GM21737 (cell line): ENCODE measurements at regions not wholly inside any gene's neighbourhood (a gene's known extent, or its start where the extent isn't known, plus 50 kb on each side); places are given as distances from the start of the nearest gene placed in this dataset.
A peak's percentile ranks its signal among the peaks of the same experiment; 100 is the strongest.

ENCODE experiments used
- ATAC-seq: cut with Tn5 transposase; IDR thresholded peaks from one replicate; pipeline ENCODE4 v1.9.1; 2021; ENCODE audit warnings: mild to moderate bottlenecking, moderate library complexity; ENCODE audit not compliant: unreplicated experiment

DNA sequence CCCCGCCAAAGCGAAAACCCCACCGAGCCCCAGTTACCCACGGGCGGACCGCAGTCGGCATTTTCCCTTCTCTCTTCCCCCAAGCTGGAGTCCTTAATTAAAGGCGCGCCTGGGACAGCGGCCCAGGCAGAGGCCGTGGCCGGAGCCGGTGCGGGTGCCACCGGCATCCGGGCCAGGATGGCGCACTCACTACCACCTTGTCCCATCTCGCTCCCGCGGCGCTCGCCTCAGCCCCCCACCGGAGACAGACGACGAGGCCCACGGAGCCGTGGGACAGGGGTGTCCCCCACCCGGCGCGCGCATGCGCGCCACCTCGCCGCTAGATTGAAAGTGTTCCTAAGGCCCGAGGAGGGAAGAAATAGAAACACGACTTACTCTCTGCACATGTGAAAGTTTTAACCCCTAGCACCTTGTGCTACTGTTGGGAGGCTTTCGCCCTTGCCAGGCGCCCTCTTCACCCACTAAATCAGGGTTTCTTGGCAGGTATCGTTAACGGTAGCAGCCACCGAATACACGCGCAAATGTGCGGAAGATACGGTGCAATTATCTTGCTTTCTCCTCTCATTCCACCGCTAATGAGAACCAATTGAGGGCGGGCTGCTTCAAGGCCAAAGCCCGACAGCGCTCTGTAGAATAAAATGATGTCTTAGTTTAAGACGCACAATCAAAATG lies 64.3 kb upstream of the CCDC160 start:
- no peak for ATAC-seq

DNA sequence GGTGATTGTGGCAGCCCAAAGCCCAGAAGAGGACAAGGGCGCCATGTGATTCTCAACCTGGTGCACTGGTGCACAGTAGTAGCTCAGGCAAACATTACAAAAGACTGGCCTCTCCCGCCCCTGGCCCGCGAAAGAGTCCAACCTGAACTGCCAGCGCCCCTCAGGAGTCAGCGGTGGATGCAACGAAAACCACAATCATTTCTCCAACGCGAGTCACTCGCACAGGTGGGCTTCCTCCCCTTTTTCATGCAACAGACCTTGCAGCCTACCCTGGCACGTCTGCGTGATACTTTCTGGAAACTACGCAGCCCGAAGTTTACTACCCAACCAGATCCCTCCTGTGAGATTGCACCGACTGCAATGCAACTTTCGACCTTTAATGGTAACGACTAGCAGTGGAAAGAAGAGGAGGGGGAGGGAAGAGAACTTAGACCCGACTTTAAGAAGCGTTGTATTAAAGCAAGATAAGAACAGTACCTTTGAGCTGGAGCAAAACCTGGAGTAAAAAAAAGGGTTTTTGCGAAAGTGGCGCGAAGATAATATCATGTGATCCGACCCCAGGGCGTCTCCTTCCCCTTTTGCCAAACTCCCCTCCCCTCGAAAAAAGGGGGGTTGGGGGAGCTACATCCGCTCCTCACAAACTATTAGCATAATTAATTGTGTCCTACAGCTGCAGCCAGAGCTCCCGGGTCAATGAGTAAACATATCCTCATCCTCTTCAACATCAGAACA lies 63.3 kb upstream of the CCDC160 start:
- ATAC-seq: no peak

DNA sequence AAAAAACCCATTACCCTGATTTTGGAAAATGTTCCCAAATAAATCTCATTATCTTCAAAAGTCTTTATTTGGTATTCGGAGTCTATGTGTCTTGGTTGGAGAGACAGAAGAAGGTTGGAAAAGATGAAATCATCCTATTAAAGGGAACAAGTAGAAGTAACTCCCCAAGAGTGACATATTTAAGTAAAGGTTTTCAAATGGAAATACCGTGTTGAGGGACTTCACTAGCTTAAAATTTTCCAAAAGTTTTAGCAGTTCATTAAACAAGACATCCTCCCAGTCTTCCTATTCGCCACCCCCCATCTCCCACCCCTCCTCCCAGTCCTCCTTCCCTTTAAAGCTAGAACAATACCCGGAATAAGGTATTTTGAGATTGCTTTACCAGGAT lies 62.7 kb upstream of the CCDC160 start:
- ATAC-seq: no peak

DNA sequence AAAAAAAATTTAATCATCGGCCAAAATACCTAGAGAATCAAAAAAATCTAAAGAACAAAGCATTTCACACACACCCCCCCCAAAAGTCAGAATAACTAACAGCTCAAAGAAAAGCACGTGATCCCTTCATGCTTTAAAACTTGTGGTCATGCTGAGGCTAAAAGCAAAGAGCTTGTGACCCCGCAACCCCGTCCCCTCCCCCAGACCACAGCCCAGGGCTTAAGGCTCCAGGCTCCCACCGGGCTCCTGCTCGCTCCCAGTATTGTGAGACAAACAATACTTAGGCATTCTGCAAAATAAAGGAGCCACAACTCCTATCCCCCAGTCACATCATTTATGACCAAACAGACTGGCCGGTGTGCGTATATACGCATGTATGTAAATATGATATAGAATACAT lies 62.1 kb upstream of the CCDC160 start:
- no peak for ATAC-seq

DNA sequence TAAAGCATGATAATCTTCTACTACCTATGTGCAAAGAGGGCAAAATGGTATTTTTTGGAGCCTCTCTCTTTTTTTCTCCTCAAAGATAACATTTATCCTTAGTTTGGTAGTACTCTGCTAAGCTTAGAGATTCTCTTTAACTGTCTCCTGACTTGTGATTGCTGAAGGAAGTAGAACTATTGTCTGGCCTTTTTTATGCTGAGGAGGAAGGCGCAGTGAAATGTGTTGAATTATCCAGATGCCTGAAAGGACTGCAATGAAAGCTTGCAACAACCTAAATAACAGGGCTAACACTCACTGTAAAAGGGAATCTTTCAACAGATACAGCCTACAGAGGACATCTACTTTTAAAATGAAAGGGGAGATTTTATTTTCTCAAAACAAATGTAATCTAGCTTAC lies 59.5 kb upstream of the CCDC160 start:
- ATAC-seq: no peak

DNA sequence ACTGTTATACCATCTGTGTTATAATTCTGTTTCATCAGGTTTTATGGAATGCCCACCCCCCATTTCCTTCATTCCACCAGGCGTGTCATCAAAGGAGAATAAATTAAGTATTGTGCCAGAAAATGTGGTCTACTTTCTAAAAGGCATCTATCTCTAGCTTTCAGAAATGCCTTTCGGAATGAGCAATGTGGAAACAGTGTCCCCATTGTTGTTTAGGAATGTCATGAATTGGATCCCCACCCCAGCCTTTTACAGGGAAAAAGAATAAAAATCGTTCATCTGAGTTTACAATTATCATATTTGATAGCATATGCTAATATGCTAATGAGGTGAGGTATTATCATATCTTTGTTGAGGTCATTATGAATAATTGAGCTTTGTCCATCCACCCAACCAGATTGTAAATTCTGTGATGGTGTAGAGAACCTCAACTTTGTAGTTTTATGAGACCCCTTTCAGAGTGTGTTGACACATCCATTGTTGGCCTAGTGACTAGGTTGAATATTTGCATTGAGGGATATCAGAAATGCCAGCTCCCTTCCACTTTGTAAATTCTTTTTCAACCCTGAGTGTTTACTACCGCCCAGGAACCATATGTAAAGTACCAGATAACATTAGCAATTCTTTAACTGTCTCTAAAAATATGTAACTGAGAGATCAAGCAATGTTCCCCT lies 56.2 kb upstream of the CCDC160 start:
- ATAC-seq: no peak

DNA sequence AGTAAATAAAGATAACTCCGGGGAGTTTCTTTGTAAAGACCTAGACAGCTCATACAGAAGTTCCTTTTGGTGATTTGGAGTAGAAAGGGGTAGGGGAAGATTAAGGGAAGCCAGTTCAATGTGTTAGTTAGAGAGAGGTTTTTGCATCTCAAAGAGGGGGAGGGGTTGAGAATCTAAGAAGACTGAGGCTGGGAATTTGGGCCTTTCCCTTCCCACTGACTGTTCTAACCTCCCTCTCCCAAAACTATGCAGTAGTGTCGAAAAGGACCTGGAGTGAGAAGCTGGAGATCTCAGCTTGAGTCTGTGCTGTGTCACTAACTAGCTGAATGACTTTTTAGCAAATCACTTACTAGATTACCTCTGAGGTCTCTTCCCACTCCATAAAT lies 55.7 kb upstream of the CCDC160 start:
- no peak for ATAC-seq

DNA sequence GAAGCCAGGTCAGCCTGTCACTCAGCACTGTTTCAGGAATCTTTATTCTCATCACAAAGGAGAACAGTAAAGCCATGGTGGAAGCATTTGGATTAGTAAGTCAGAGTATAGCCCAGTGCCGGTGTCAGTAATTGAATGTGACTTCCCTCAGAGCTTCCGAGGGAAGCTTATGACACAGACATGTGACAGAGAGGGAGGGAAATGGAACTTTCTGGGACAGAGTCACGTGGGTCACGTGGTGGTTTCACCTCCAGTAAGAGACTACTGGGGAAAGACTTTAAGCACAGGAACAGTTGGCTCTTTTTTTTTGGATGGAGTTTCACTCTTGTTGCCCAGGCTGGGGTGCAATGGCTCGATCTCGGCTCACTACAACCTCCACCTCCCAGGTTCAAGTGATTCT lies 53.3 kb upstream of the CCDC160 start:
- no peak for ATAC-seq

DNA sequence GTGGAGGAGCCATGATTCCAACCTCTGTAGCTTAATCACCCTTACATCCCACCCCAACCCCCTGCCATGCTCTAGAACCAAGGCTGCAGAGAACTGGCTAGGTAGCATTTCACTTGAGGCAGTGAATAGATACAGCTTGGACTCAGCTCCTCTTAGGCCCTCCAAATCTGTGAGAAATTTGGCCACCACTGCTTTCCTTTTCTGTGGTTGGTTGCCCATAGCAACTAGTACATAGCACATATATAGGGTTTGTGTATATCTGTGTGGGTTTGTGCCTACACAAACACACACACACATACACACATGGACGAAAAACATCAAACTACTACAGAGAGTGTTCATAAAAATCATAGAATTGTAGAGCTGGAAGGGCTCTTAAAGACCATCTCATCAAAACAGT lies 52.0 kb upstream of the CCDC160 start:
- ATAC-seq: no peak

DNA sequence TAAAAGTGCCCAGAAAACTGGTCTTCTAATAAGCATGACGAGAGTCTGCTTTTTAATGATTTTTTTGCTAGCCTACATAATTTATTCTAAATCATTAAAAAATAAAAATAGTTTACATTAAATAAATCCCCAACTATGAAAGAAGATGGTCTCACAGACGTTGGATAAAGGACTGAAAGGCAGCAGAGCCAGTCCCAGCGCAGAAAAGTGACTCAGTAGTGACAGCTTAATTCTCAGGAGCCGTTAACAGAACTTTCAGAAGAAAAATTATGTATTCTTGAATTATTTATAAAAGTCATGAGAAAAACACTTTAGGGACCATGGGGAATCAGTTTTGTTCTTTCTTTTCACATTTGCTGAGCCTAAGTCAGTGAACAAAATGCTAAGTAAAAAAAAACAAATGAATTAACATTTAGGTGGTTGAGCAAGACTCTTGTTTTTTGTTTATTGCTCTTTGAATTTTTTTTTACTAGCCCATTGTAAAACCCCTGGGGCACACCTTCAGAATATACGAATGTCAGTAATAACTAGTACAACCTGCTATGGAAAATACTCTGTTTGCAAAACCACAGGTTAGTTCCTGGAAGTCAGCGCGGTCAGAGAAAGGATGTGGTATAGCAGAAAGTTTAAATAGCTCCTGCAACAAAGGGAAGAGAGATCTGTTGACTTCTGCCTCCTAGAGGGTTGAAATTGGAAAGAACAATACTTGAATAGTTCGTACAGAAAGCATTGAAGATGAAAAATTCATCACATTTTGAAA lies 50.4 kb upstream of the CCDC160 start:
- peak; percentile 93 for ATAC-seq
